Suppressor macrophage (primary cell): ENCODE measurements at regions not wholly inside any gene's neighbourhood (a gene's known extent, or its start where the extent isn't known, plus 50 kb on each side); places are given as distances from the start of the nearest gene placed in this dataset.
"Not testable (repeated sequence)": the region's sequence is repeated elsewhere in the genome, so short reads cannot be mapped to it uniquely, and the experiment has no call there.

Experiments
- DNase-seq, 4 experiments: peaks; one replicate each; pipeline ENCODE4 v3.0.0-alpha.2; 2020 to 2022

GRCh38 chr7:1300636-1301035 lies 68.0 kb downstream of the UNCX start:
- DNase-seq, result no peak

GRCh38 chr7:1301054-1301881 lies 68.6 kb downstream of the UNCX start:
- no peak for DNase-seq

- DNase-seq, result no peak
Measured at GRCh38 chr7:1301882-1302251, 69.2 kb downstream of the UNCX start.

- DNase-seq, result no peak
Measured at GRCh38 chr7:1302936-1303335, 70.3 kb downstream of the UNCX start.

GRCh38 chr7:1304011-1304410 lies 71.3 kb downstream of the UNCX start:
- DNase-seq, result not testable (repeated sequence)

- DNase-seq, result no peak
Measured at GRCh38 chr7:1305873-1306272, 73.2 kb downstream of the UNCX start.

- no peak for DNase-seq
Measured at GRCh38 chr7:1307828-1308227, 75.2 kb downstream of the UNCX start.

- no peak for DNase-seq
Measured at GRCh38 chr7:1309290-1309689, 76.6 kb downstream of the UNCX start.

GRCh38 chr7:1309996-1310395 lies 77.3 kb downstream of the UNCX start:
- no peak for DNase-seq

- no peak for DNase-seq
Measured at GRCh38 chr7:1310936-1311335, 78.3 kb downstream of the UNCX start.

GRCh38 chr7:1311406-1312135 lies 78.9 kb downstream of the UNCX start:
- no peak for DNase-seq

GRCh38 chr7:1312136-1313070 lies 79.7 kb downstream of the UNCX start:
- no peak for DNase-seq

GRCh38 chr7:1313613-1314012 lies 80.9 kb downstream of the UNCX start:
- DNase-seq, result no peak

GRCh38 chr7:1314021-1314907 lies 81.6 kb downstream of the UNCX start:
- DNase-seq, result no peak

GRCh38 chr7:1314908-1315450 lies 82.3 kb downstream of the UNCX start:
- no peak for DNase-seq

GRCh38 chr7:1316086-1316485 lies 83.4 kb downstream of the UNCX start:
- DNase-seq, result no peak

- DNase-seq, result no peak
Measured at GRCh38 chr7:1317646-1318045, 85.0 kb downstream of the UNCX start.

GRCh38 chr7:1318051-1318450 lies 85.4 kb downstream of the UNCX start:
- no peak for DNase-seq

GRCh38 chr7:1318661-1319060 lies 86.0 kb downstream of the UNCX start:
- DNase-seq, result no peak

- no peak for DNase-seq
Measured at GRCh38 chr7:1320616-1321240, 88.1 kb downstream of the UNCX start.
